WTC11 (cell line): ENCODE measurements at regions not wholly inside any gene's neighbourhood (a gene's known extent, or its start where the extent isn't known, plus 50 kb on each side); places are given as distances from the start of the nearest gene placed in this dataset.

ENCODE experiments used
- ATAC-seq: fragments of 200-7000 bp; cut with Tn5 transposase; 2 replicates; pipeline ENCODE4 v1.10.0; 2021; ENCODE audit warnings: mild to moderate bottlenecking, moderate library complexity
- CTCF ChIA-PET: fragments of 300-600 bp; sonication (Branson Sonifier 250); formaldehyde crosslinking; loops from one replicate; lab custom pipeline; 2021; ENCODE audit warnings: antibody characterized with exemption; lab: Charles Lee
- POLR2A ChIA-PET: fragments of 350-600 bp; sonication (Branson Sonifier 250); formaldehyde crosslinking; loops from one replicate; lab custom pipeline; 2021; ENCODE audit warnings: antibody characterized with exemption; lab: Charles Lee
- DNase-seq: peaks from one replicate; pipeline ENCODE4 v3.0.0; 2021; ENCODE audit warnings: low spot score
- H3K27ac Mint-ChIP-seq: 2 replicates; pipeline ENCODE4 v1.8.0; 2021; ENCODE audit warnings: mixed read lengths
- H3K27me3 Mint-ChIP-seq: 2 replicates; pipeline ENCODE4 v1.8.0; 2021; ENCODE audit warnings: low read depth, mild to moderate bottlenecking, moderate library complexity, mixed read lengths
- H3K36me3 Mint-ChIP-seq: 2 replicates; pipeline ENCODE4 v1.8.0; 2021; ENCODE audit warnings: mixed read lengths
- H3K4me1 Mint-ChIP-seq: 2 replicates; pipeline ENCODE4 v1.8.0; 2022; ENCODE audit warnings: mixed read lengths
- H3K4me3 Mint-ChIP-seq: 2 replicates; pipeline ENCODE4 v1.8.0; 2021; ENCODE audit warnings: mild to moderate bottlenecking, moderate library complexity, mixed read lengths
- H3K9me3 Mint-ChIP-seq: 2 replicates; pipeline ENCODE4 v1.8.0; 2021; ENCODE audit warnings: mixed read lengths
- CREM ChIP-seq: sonication (generic); formaldehyde crosslinking; IDR thresholded peaks from 2 replicates; pipeline ENCODE4 v1.8.1; 2022; ENCODE audit warnings: mild to moderate bottlenecking, missing genetic modification reagents, moderate library complexity
- FOXJ3 ChIP-seq: sonication (generic); formaldehyde crosslinking; IDR thresholded peaks from 2 replicates; pipeline ENCODE4 v1.9.0; 2021; ENCODE audit warnings: missing genetic modification reagents, mild to moderate bottlenecking, borderline replicate concordance
- NR1H2 ChIP-seq: sonication (generic); formaldehyde crosslinking; IDR thresholded peaks from 2 replicates; pipeline ENCODE4 v1.9.0; 2021; ENCODE audit warnings: mild to moderate bottlenecking, moderate library complexity, missing genetic modification reagents
- PRRX2 ChIP-seq: fragments of 250-450 bp; sonication (Bioruptor Pico); IDR thresholded peaks from 2 replicates; pipeline ENCODE4 v1.8.0; 2021; ENCODE audit warnings: mild to moderate bottlenecking
- TP53 ChIP-seq: sonication (generic); formaldehyde crosslinking; IDR thresholded peaks from 2 replicates; pipeline ENCODE4 v1.8.1; 2023; ENCODE audit warnings: mild to moderate bottlenecking, missing genetic modification reagents
- ZNF396 ChIP-seq: fragments of 250-450 bp; sonication (Bioruptor Pico); IDR thresholded peaks from 2 replicates; pipeline ENCODE4 v1.8.0; 2021; ENCODE audit warnings: mild to moderate bottlenecking, moderate library complexity, borderline replicate concordance
- TF ChIP-seq, protein P1 (sequence below): fragments of 250-450 bp; sonication (Bioruptor Pico); IDR thresholded peaks from 2 replicates; pipeline ENCODE4 v1.9.0; 2021; ENCODE audit warnings: mild to moderate bottlenecking
- TF ChIP-seq, protein P2 (sequence below): sonication (generic); formaldehyde crosslinking; IDR thresholded peaks from 2 replicates; pipeline ENCODE4 v1.8.0; 2022; ENCODE audit warnings: mild to moderate bottlenecking, missing genetic modification reagents
- TF ChIP-seq, protein P3 (sequence below): sonication (generic); formaldehyde crosslinking; IDR thresholded peaks from 2 replicates; pipeline ENCODE4 v1.8.1; 2023; ENCODE audit warnings: mild to moderate bottlenecking, missing genetic modification reagents, borderline replicate concordance
- TF ChIP-seq, protein P4 (sequence below): sonication (generic); formaldehyde crosslinking; IDR thresholded peaks from 2 replicates; pipeline ENCODE4 v1.8.0; 2023; ENCODE audit warnings: mild to moderate bottlenecking, missing genetic modification reagents
- TF ChIP-seq, protein P5 (sequence below): sonication (generic); formaldehyde crosslinking; IDR thresholded peaks from 2 replicates; pipeline ENCODE4 v1.8.0; 2023; ENCODE audit warnings: missing genetic modification reagents
- TF ChIP-seq, protein P6 (sequence below): sonication (generic); formaldehyde crosslinking; IDR thresholded peaks from 2 replicates; pipeline ENCODE4 v1.8.1; 2023; ENCODE audit warnings: mild to moderate bottlenecking, missing genetic modification reagents
- TF ChIP-seq, protein P7 (sequence below): sonication (generic); formaldehyde crosslinking; IDR thresholded peaks from 2 replicates; pipeline ENCODE4 v1.8.1; 2022; ENCODE audit warnings: mild to moderate bottlenecking, missing genetic modification reagents, moderate library complexity, borderline replicate concordance
- TF ChIP-seq, protein P8 (sequence below): fragments of 250-450 bp; sonication (Bioruptor Pico); IDR thresholded peaks from 2 replicates; pipeline ENCODE4 v1.9.0; 2021; ENCODE audit warnings: moderate library complexity, mild to moderate bottlenecking, inconsistent platforms, borderline replicate concordance

DNA sequence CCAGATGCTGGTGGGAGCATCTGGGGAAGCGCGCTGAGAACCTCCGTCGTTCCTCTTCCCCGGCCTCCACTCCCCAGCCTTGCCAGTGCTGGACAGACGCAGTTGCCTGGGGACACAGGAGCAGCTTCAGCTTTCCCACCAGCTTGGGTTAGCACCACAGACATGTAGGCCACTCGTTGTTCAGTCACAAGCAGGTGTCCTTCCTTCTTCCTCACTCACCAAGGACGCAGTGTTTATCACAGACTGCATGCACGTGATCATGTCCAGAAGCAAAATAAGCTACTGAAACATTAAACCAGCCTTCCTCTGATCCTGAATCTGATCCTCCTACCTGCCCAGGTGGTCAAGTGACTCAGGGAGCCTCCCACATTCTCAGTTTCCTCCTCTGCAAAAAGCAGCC lies 232.9 kb downstream of the SYK start:
- ATAC-seq (no peak), DNase-seq (no peak)
- no peaks in the 10 kb centered on the region for H3K9me3 Mint-ChIP-seq
- H3K27ac Mint-ChIP-seq, result no peak overlapping the region
- H3K4me1 Mint-ChIP-seq, result peaks cover 25% of the 10 kb centered on the region
- no peaks in the 10 kb centered on the region for H3K27me3 Mint-ChIP-seq
- CTCF ChIA-PET, result interaction anchor here (1.6 to 3.4 kb wide), 4 partner anchors 30 to 391 kb away, joined by 6 to 33 read pairs (median 22); partner anchors contain the start of gene NFIL3
- TF ChIP-seq, protein P1, sequence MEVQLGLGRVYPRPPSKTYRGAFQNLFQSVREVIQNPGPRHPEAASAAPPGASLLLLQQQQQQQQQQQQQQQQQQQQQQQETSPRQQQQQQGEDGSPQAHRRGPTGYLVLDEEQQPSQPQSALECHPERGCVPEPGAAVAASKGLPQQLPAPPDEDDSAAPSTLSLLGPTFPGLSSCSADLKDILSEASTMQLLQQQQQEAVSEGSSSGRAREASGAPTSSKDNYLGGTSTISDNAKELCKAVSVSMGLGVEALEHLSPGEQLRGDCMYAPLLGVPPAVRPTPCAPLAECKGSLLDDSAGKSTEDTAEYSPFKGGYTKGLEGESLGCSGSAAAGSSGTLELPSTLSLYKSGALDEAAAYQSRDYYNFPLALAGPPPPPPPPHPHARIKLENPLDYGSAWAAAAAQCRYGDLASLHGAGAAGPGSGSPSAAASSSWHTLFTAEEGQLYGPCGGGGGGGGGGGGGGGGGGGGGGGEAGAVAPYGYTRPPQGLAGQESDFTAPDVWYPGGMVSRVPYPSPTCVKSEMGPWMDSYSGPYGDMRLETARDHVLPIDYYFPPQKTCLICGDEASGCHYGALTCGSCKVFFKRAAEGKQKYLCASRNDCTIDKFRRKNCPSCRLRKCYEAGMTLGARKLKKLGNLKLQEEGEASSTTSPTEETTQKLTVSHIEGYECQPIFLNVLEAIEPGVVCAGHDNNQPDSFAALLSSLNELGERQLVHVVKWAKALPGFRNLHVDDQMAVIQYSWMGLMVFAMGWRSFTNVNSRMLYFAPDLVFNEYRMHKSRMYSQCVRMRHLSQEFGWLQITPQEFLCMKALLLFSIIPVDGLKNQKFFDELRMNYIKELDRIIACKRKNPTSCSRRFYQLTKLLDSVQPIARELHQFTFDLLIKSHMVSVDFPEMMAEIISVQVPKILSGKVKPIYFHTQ (CRISPR knock-in tag), result no peak
- TF ChIP-seq CREM (CRISPR knock-in tag), result no peak
- TF ChIP-seq, protein P2, sequence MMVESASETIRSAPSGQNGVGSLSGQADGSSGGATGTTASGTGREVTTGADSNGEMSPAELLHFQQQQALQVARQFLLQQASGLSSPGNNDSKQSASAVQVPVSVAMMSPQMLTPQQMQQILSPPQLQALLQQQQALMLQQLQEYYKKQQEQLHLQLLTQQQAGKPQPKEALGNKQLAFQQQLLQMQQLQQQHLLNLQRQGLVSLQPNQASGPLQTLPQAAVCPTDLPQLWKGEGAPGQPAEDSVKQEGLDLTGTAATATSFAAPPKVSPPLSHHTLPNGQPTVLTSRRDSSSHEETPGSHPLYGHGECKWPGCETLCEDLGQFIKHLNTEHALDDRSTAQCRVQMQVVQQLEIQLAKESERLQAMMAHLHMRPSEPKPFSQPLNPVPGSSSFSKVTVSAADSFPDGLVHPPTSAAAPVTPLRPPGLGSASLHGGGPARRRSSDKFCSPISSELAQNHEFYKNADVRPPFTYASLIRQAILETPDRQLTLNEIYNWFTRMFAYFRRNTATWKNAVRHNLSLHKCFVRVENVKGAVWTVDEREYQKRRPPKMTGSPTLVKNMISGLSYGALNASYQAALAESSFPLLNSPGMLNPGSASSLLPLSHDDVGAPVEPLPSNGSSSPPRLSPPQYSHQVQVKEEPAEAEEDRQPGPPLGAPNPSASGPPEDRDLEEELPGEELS, result no peak
- TF ChIP-seq, protein P3, sequence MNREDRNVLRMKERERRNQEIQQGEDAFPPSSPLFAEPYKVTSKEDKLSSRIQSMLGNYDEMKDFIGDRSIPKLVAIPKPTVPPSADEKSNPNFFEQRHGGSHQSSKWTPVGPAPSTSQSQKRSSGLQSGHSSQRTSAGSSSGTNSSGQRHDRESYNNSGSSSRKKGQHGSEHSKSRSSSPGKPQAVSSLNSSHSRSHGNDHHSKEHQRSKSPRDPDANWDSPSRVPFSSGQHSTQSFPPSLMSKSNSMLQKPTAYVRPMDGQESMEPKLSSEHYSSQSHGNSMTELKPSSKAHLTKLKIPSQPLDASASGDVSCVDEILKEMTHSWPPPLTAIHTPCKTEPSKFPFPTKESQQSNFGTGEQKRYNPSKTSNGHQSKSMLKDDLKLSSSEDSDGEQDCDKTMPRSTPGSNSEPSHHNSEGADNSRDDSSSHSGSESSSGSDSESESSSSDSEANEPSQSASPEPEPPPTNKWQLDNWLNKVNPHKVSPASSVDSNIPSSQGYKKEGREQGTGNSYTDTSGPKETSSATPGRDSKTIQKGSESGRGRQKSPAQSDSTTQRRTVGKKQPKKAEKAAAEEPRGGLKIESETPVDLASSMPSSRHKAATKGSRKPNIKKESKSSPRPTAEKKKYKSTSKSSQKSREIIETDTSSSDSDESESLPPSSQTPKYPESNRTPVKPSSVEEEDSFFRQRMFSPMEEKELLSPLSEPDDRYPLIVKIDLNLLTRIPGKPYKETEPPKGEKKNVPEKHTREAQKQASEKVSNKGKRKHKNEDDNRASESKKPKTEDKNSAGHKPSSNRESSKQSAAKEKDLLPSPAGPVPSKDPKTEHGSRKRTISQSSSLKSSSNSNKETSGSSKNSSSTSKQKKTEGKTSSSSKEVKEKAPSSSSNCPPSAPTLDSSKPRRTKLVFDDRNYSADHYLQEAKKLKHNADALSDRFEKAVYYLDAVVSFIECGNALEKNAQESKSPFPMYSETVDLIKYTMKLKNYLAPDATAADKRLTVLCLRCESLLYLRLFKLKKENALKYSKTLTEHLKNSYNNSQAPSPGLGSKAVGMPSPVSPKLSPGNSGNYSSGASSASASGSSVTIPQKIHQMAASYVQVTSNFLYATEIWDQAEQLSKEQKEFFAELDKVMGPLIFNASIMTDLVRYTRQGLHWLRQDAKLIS (CRISPR knock-in tag), result no peak
- no peak for TF ChIP-seq FOXJ3
- TF ChIP-seq, protein P4, sequence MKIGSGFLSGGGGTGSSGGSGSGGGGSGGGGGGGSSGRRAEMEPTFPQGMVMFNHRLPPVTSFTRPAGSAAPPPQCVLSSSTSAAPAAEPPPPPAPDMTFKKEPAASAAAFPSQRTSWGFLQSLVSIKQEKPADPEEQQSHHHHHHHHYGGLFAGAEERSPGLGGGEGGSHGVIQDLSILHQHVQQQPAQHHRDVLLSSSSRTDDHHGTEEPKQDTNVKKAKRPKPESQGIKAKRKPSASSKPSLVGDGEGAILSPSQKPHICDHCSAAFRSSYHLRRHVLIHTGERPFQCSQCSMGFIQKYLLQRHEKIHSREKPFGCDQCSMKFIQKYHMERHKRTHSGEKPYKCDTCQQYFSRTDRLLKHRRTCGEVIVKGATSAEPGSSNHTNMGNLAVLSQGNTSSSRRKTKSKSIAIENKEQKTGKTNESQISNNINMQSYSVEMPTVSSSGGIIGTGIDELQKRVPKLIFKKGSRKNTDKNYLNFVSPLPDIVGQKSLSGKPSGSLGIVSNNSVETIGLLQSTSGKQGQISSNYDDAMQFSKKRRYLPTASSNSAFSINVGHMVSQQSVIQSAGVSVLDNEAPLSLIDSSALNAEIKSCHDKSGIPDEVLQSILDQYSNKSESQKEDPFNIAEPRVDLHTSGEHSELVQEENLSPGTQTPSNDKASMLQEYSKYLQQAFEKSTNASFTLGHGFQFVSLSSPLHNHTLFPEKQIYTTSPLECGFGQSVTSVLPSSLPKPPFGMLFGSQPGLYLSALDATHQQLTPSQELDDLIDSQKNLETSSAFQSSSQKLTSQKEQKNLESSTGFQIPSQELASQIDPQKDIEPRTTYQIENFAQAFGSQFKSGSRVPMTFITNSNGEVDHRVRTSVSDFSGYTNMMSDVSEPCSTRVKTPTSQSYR (CRISPR knock-in tag), result no peak
- TF ChIP-seq, protein P5, sequence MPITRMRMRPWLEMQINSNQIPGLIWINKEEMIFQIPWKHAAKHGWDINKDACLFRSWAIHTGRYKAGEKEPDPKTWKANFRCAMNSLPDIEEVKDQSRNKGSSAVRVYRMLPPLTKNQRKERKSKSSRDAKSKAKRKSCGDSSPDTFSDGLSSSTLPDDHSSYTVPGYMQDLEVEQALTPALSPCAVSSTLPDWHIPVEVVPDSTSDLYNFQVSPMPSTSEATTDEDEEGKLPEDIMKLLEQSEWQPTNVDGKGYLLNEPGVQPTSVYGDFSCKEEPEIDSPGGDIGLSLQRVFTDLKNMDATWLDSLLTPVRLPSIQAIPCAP, result no peak
- no peak for TF ChIP-seq TP53
- no peak for TF ChIP-seq NR1H2
- H3K36me3 Mint-ChIP-seq, result no peaks in the 10 kb centered on the region
- no peak overlapping the region for H3K4me3 Mint-ChIP-seq
- POLR2A ChIA-PET, result no interaction called here

DNA sequence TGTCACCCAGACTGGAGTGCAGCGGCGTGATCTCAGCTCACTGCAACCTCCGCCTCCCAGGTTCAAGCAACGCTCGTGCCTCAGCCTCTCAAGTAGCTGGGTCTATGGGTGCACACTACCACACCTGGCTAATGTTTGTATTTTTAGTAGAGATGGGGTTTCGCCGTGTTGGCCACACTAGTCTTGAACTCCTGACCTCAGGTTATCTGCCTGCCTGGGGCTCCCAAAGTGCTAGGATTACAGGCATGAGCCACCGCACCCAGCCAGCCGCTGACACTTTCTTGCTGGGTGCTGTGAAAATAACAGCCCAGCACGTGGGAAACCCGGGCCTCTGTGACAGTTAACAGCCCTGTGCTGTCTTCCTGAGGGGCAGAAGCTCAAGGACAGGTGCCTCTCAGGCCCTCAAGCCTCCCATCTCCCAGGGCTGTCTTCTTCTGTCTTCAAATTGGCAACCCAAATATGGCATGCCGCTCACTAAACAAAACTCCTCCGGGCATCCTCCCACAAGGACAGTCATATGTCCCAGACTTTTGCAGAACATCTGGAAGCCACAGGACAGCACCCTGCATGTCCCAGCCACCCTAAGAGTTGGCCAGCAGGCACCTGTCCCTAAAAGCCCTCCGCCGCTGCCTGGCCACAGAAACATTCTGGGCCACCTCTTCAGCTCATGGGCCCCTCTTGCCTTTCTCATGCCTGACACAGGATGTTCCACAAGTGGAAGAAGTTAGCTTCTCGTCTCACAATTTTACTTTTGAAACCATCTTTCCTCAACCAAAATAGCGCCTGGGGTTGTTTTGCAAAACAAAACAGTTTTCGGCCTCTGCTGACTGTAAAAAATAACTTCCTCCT lies 233.6 kb downstream of the SYK start:
- Mint-ChIP-seq H3K9me3 (no peaks in the 10 kb centered on the region), H3K4me1 (peaks cover 26% of the 10 kb centered on the region), H3K27ac (no peak overlapping the region), H3K36me3 (no peaks in the 10 kb centered on the region), H3K27me3 (no peaks in the 10 kb centered on the region), H3K4me3 (no peak overlapping the region)
- ChIA-PET CTCF (interaction anchor here (1.6 to 3.4 kb wide), 4 partner anchors 30 to 390 kb away, joined by 6 to 33 read pairs (median 22); partner anchors contain the start of gene NFIL3), POLR2A (no interaction called here)
- no peak for DNase-seq
- no peak for ATAC-seq
- TF ChIP-seq, protein P6, sequence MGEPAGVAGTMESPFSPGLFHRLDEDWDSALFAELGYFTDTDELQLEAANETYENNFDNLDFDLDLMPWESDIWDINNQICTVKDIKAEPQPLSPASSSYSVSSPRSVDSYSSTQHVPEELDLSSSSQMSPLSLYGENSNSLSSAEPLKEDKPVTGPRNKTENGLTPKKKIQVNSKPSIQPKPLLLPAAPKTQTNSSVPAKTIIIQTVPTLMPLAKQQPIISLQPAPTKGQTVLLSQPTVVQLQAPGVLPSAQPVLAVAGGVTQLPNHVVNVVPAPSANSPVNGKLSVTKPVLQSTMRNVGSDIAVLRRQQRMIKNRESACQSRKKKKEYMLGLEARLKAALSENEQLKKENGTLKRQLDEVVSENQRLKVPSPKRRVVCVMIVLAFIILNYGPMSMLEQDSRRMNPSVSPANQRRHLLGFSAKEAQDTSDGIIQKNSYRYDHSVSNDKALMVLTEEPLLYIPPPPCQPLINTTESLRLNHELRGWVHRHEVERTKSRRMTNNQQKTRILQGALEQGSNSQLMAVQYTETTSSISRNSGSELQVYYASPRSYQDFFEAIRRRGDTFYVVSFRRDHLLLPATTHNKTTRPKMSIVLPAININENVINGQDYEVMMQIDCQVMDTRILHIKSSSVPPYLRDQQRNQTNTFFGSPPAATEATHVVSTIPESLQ, result no peak
- TF ChIP-seq, protein P7, sequence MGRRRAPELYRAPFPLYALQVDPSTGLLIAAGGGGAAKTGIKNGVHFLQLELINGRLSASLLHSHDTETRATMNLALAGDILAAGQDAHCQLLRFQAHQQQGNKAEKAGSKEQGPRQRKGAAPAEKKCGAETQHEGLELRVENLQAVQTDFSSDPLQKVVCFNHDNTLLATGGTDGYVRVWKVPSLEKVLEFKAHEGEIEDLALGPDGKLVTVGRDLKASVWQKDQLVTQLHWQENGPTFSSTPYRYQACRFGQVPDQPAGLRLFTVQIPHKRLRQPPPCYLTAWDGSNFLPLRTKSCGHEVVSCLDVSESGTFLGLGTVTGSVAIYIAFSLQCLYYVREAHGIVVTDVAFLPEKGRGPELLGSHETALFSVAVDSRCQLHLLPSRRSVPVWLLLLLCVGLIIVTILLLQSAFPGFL (CRISPR knock-in tag), result no peak
- TF ChIP-seq, protein P8, sequence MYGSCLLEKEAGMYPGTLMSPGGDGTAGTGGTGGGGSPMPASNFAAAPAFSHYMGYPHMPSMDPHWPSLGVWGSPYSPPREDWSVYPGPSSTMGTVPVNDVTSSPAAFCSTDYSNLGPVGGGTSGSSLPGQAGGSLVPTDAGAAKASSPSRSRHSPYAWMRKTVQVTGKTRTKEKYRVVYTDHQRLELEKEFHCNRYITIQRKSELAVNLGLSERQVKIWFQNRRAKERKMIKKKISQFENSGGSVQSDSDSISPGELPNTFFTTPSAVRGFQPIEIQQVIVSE (CRISPR knock-in tag), result no peak
- TF ChIP-seq ZNF396 (CRISPR knock-in tag) (no peak), PRRX2 (CRISPR knock-in tag) (no peak)
